Loucy (cell line): ENCODE measurements at regions not wholly inside any gene's neighbourhood (a gene's known extent, or its start where the extent isn't known, plus 50 kb on each side); places are given as distances from the start of the nearest gene placed in this dataset.

Source experiments
- H2AFZ ChIP-seq: fragments of 200-600 bp; sonication (generic); 2 replicates; pipeline ENCODE4 v1.6.0; 2016; ENCODE audit warnings: antibody characterized with exemption, mild to moderate bottlenecking, low read length, moderate library complexity
- H3F3A ChIP-seq: fragments of 200-600 bp; 2 replicates; pipeline ENCODE4 v1.6.0; 2016; ENCODE audit warnings: antibody characterized with exemption, low read depth, mild to moderate bottlenecking
- H3K27me3 ChIP-seq: fragments of 200-600 bp; sonication (generic); 2 replicates; pipeline ENCODE4 v1.6.1; 2014; ENCODE audit warnings: low read length, mild to moderate bottlenecking; ENCODE audit not compliant: insufficient read depth, poor library complexity, severe bottlenecking
- H3K36me3 ChIP-seq: fragments of 200-600 bp; sonication (generic); 2 replicates; pipeline ENCODE4 v1.6.1; 2016; ENCODE audit warnings: low read length; ENCODE audit not compliant: insufficient read depth
- H3K4me1 ChIP-seq: fragments of 200-600 bp; sonication (generic); 2 replicates; pipeline ENCODE4 v1.5.1; 2014; ENCODE audit warnings: low read length, mild to moderate bottlenecking; ENCODE audit not compliant: insufficient read depth, poor library complexity, severe bottlenecking
- H3K4me2 ChIP-seq: fragments of 200-600 bp; sonication (generic); 2 replicates; pipeline ENCODE4 v1.6.0; 2014; ENCODE audit warnings: antibody characterized with exemption, low read length, low read depth, mild to moderate bottlenecking; ENCODE audit not compliant: poor library complexity, severe bottlenecking
- H3K4me3 ChIP-seq: fragments of 200-600 bp; sonication (generic); 2 replicates; pipeline ENCODE4 v1.5.1; 2014; ENCODE audit warnings: low read length, mild to moderate bottlenecking, mixed read lengths; ENCODE audit not compliant: poor library complexity, severe bottlenecking
- H3K79me2 ChIP-seq: fragments of 200-600 bp; sonication (generic); 2 replicates; pipeline ENCODE4 v1.6.1; 2014; ENCODE audit warnings: low read length; ENCODE audit not compliant: insufficient read depth
- H3K9ac ChIP-seq: fragments of 200-600 bp; sonication (generic); 2 replicates; pipeline ENCODE4 v1.6.0; 2014; ENCODE audit warnings: mild to moderate bottlenecking, low read depth, low read length, moderate library complexity; ENCODE audit not compliant: poor library complexity, severe bottlenecking
- H3K9me2 ChIP-seq: fragments of 200-600 bp; sonication (generic); replicated peaks from 2 replicates; pipeline ENCODE4 v1.6.1; 2016; ENCODE audit warnings: low read depth, low read length, mixed read lengths
- H3K9me3 ChIP-seq: fragments of 200-600 bp; sonication (generic); 2 replicates; pipeline ENCODE4 v1.6.1; 2014; ENCODE audit warnings: mild to moderate bottlenecking, antibody characterized with exemption, low read length, low read depth; ENCODE audit not compliant: insufficient read depth
- H4K20me1 ChIP-seq: fragments of 200-600 bp; sonication (generic); 2 replicates; pipeline ENCODE4 v1.6.0; 2014; ENCODE audit warnings: antibody characterized with exemption, low read length, mild to moderate bottlenecking; ENCODE audit not compliant: insufficient read depth, poor library complexity, severe bottlenecking
- CTCF ChIP-seq: fragments of 200-600 bp; sonication (generic); conservative IDR thresholded peaks from 2 replicates; pipeline ENCODE4 v1.5.1; 2014; ENCODE audit warnings: mild to moderate bottlenecking, antibody characterized with exemption, low read length
- EZH2phosphoT487 ChIP-seq: fragments of 200-600 bp; IDR thresholded peaks from 2 replicates; pipeline ENCODE4 v1.6.1; 2018; ENCODE audit warnings: antibody characterized with exemption, mild to moderate bottlenecking, moderate library complexity, borderline replicate concordance

- Histone ChIP-seq H3K79me2 (no peaks in the 10 kb centered on the region), H3K4me3 (no peak overlapping the region), H4K20me1 (no peaks in the 10 kb centered on the region), H3K9me3 (no peaks in the 10 kb centered on the region), H3K9me2 (no peaks in the 10 kb centered on the region), H2AFZ (no peak overlapping the region), H3K27me3 (no peaks in the 10 kb centered on the region), H3K9ac (no peak overlapping the region), H3K4me1 (no peaks in the 10 kb centered on the region), H3K4me2 (no peak overlapping the region), H3F3A (no peaks in the 10 kb centered on the region), H3K36me3 (no peaks in the 10 kb centered on the region)
- TF ChIP-seq CTCF: no peak
- TF ChIP-seq EZH2phosphoT487: no peak
Measured at GRCh38 chr12:123096182-123096581, 54.7 kb downstream of the PITPNM2 start.

GRCh38 chr12:123095078-123095881 is 55.6 kb downstream of the PITPNM2 start:
- H3K9me3 ChIP-seq: no peaks in the 10 kb centered on the region
- H3K4me1 ChIP-seq: no peaks in the 10 kb centered on the region
- no peak overlapping the region for H3K4me2 ChIP-seq
- no peak overlapping the region for H3K9ac ChIP-seq
- no peaks in the 10 kb centered on the region for H3K79me2 ChIP-seq
- no peaks in the 10 kb centered on the region for H3K9me2 ChIP-seq
- H3K27me3 ChIP-seq: no peaks in the 10 kb centered on the region
- TF ChIP-seq CTCF: no peak
- TF ChIP-seq EZH2phosphoT487: no peak
- no peaks in the 10 kb centered on the region for H4K20me1 ChIP-seq
- H2AFZ ChIP-seq: no peak overlapping the region
- H3K36me3 ChIP-seq: no peaks in the 10 kb centered on the region
- H3K4me3 ChIP-seq: no peak overlapping the region
- no peaks in the 10 kb centered on the region for H3F3A ChIP-seq

GRCh38 chr12:123094349-123095077 is 56.4 kb downstream of the PITPNM2 start:
- Histone ChIP-seq H3F3A (no peaks in the 10 kb centered on the region), H2AFZ (no peak overlapping the region), H3K79me2 (no peaks in the 10 kb centered on the region), H4K20me1 (no peaks in the 10 kb centered on the region), H3K36me3 (no peaks in the 10 kb centered on the region), H3K4me1 (peaks cover 4% of the 10 kb centered on the region), H3K27me3 (no peaks in the 10 kb centered on the region), H3K9me2 (no peaks in the 10 kb centered on the region), H3K4me3 (no peak overlapping the region), H3K9me3 (no peaks in the 10 kb centered on the region), H3K9ac (no peak overlapping the region), H3K4me2 (no peak overlapping the region)
- TF ChIP-seq CTCF (no peak), EZH2phosphoT487 (no peak)
